ENCODE measurements at regions not wholly inside any gene's neighbourhood (a gene's known extent, or its start where the extent isn't known, plus 50 kb on each side); places are given as distances from the start of the nearest gene placed in this dataset.
"Not testable (repeated sequence)": the region's sequence is repeated elsewhere in the genome, so short reads cannot be mapped to it uniquely, and the experiment has no call there.

DNA sequence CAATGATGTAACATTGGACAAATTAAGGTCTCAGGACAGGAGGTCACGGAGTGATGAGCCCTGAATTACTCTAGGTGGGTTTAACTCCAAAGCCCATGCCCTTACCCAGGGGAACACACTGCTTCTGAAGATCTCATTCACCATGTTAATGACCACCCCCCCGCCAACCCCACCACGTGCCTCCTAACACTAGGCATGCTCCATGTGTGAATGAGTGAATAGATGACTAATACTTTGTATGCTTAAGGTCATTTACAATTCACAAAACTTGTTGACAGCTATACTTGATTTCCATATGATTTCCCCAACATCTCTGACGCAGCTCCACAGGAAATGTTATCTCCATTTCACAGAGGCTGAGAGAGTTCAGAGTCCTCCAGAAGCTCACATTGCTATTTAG, 184.9 kb downstream of the ZNF92 start:
- intact Hi-C loops (cut with DNase I; ENCODE audit: low total_unique reads); H3K36me3 ChIP-seq (ENCODE audit: low read depth, missing control alignments); H3K4me1 ChIP-seq; H3K27me3 ChIP-seq; H3K27ac ChIP-seq; DNase-seq; H3K9me3 ChIP-seq; H3K4me3 ChIP-seq: not testable (repeated sequence)
- WGBS, 2 donors = 80 to 82% methylated on average over 3 to 4 of the region's 4 CpGs

DNA sequence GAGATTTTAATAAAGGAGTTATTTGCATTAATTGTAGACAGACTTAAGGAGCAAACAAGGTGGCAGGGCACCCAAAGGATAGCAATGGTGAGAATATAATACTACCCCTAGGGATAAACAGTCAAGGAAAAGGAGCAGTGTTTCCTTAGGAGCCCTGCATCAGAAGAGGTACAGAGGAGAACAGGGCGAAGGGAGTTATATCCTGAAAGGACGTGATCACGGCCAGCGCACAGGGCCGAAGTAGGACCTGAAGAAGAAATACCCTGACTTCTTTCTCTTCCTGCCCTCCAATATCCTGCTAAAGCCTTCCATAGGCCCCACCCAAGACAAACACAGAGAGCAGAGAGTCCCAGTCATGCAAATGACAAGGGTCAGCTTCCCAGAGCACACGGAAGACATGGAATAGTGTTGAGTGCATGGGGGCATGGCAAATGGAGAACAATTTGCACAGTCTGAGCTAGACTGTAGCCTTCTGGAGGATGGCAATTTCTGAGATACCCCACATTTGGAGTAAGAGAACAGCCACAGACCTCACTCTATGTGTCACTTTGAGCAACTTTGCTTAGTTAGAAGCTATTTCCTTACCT, 188.2 kb downstream of the ZNF92 start:
- DNase-seq; H3K27me3 ChIP-seq; intact Hi-C loops (cut with DNase I; ENCODE audit: low total_unique reads); H3K36me3 ChIP-seq (ENCODE audit: low read depth, missing control alignments); H3K27ac ChIP-seq; H3K4me3 ChIP-seq; H3K9me3 ChIP-seq; H3K4me1 ChIP-seq: not testable (repeated sequence)
- 88 to 95% methylated on average over 5 of the region's 6 CpGs for WGBS, 2 donors

DNA sequence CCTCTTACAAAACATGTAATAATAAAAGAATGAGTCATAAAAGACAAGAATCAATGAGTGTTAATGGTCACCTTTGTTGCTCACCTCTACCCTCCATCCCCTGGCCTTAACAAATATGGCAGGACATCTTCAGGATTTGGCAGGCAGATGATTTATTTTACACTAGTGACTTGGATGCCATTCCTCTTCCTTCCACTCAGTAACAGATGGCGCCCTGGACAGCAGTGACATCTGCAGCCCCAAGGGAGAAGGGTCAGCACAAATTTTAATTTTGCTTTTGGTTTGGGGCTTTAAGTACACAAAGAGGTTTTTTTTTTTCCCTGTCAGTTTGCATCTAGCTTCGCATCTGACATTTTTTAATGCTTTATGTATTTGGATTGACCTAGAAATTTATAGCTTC, 188.9 kb downstream of the ZNF92 start:
- H3K4me1 ChIP-seq; H3K27me3 ChIP-seq; intact Hi-C loops (cut with DNase I; ENCODE audit: low total_unique reads); H3K9me3 ChIP-seq; H3K36me3 ChIP-seq (ENCODE audit: low read depth, missing control alignments); H3K4me3 ChIP-seq; H3K27ac ChIP-seq: not testable (repeated sequence)
- DNase-seq = peak; percentile 14
- WGBS, 2 donors = 88 to 100% methylated on average over 1 to 2 of the region's 2 CpGs

DNA sequence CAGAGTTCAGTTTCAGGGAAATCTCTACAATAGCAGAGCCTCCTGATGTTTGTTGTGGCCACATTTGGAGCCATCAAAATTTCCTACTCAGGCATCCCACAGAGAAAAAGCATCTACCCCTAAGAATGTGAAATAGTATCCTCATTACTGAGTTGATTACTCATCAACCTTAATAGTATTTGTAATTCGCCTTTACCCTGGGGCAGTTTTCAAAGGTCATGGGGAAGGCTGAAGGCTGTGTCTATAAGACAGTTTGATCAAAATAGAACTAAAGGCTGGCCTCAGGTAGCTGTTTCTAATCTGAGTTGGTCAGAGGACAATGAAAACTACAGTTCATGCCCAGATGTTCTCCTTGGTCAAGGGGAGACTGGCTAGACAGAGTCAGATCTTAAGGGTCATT, 189.7 kb downstream of the ZNF92 start:
- no CpG with 5 or more reads among the region's 1 CpG for WGBS, 2 donors
- H3K9me3 ChIP-seq; H3K4me3 ChIP-seq; DNase-seq; H3K27ac ChIP-seq; intact Hi-C loops (cut with DNase I; ENCODE audit: low total_unique reads); H3K4me1 ChIP-seq; H3K27me3 ChIP-seq; H3K36me3 ChIP-seq (ENCODE audit: low read depth, missing control alignments): not testable (repeated sequence)

DNA sequence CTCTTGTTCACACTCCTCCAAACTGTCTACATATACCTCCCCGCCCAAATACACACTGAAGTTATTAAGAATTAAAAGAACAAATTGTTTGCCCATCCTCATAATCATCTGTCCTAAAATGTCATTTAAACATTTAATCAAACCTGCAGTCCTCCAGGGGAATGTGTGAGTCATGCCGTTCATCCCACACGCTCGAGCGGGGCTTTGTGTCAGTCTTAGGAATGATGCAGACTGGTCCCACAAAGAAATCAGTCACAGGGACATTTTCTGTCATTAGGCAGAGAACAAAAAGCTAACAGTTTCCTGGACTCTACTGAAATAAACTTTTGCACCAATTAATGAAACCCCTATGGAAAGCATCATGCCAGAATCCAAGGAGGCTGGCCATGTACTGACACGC, 194.6 kb downstream of the ZNF92 start:
- DNase-seq; intact Hi-C loops (cut with DNase I; ENCODE audit: low total_unique reads); H3K36me3 ChIP-seq (ENCODE audit: low read depth, missing control alignments); H3K4me3 ChIP-seq; H3K27ac ChIP-seq; H3K4me1 ChIP-seq; H3K27me3 ChIP-seq; H3K9me3 ChIP-seq: not testable (repeated sequence)
- no CpG with 5 or more reads among the region's 6 CpGs for WGBS, 2 donors

DNA sequence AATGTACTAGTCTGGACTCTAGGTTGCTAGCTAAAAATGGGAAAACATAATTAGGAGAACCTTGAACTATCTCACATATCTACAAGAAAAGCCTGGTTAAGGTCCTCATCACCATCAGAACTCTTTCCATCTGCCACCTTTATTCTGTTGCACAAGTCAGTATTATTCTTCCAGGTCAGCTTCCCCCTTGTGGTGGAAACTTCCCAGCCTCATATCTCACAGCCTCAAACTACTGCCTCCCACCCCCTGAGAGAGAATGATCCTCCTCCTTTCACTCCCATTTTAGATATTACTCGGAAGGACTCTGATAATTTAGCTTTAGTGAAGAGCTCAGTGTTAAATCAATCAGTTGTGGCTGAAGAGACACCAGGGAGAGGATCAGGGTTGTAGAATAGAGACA, 197.3 kb downstream of the ZNF92 start:
- no CpG with 5 or more reads among the region's 1 CpG for WGBS, 2 donors
- intact Hi-C loops (cut with DNase I; ENCODE audit: low total_unique reads) = not testable (repeated sequence)

DNA sequence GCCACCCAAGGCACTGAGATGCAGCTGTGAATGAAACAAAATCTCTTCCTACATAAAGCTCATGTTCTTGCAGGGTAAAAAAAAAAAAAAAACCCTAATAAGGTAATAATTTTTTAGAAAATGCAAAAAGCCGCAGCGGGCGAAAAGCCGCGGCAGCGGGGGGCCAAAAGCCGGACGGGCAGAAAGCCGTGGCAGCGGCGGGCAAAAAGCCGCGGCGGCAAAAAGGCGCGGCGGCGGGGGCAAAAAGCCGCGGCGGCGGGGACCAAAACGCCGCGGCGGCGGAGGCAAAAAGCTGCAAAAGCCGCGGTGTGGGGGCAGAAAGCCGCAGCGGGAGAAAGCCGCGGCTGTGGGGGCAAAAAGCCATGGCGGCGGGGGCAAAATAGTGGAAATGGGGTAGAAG, 198.9 kb downstream of the ZNF92 start:
- H3K4me1 ChIP-seq; H3K4me3 ChIP-seq; intact Hi-C loops (cut with DNase I; ENCODE audit: low total_unique reads); H3K36me3 ChIP-seq (ENCODE audit: low read depth, missing control alignments); H3K27me3 ChIP-seq; DNase-seq; H3K27ac ChIP-seq; H3K9me3 ChIP-seq: not testable (repeated sequence)
- WGBS, 2 donors = 5 to 9% methylated on average over 18 to 30 of the region's 35 CpGs

More for the DNA sequence above, 197.3 kb downstream of the ZNF92 start:
- not testable (repeated sequence) for H3K4me1 ChIP-seq; DNase-seq; H3K36me3 ChIP-seq (ENCODE audit: low read depth, missing control alignments); H3K27me3 ChIP-seq; H3K9me3 ChIP-seq; H3K4me3 ChIP-seq; H3K27ac ChIP-seq

DNA sequence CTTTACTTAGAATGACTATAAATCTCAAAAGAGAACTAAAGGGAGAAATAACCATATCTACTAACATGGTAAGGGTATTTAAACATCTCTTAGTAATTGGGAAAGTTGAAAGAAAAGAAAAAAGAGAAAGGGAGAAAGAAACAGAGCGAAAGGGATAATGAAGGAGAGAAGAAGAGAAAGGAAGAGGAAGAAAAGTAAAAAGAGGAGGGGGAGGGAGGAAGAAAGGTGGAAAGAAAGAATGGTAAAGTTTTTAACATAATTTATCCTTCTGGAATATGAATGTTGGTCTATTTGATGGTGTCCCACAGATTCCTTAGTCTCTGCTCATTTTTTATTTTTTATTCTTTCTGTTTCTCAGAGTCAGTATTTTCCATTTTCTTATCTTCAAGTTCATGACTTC, 202.7 kb downstream of the ZNF92 start:
- intact Hi-C loops (cut with DNase I; ENCODE audit: low total_unique reads); H3K4me1 ChIP-seq; H3K9me3 ChIP-seq; H3K36me3 ChIP-seq (ENCODE audit: low read depth, missing control alignments); DNase-seq; H3K27ac ChIP-seq; H3K27me3 ChIP-seq; H3K4me3 ChIP-seq: not testable (repeated sequence)
- WGBS, 2 donors = 57 to 94% methylated on average over 1 of the region's 1 CpG

DNA sequence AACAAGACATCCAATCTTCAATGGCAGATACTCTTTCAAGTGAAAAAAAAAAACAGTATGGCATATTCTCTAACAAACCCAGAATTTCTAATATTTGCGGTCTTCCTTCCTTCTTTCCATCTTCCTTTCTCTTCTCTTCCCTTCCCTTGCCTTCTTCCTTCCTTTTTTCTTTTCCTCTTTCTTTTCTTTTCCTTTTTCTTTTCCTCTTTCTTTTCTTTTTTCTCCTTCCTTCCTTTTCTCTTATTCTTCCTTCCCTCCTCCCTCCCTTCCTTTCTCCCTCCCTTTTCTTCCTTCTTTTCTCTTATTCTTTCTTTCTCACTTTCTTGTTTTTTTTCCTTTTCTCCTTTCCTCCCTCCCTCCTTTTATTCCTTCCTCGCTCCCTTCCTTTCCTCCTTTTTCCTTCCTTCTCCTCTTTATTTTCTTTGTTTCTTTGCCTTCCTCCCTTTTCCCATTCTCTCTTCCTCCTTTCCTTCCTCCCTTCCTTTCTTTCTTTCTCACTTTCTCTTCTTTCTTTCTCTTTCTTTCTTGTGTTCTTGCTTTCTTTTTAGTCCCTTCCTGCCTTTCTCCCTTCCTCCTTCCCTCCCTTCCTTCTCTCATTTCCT, 209.0 kb downstream of the ZNF92 start:
- 94 to 95% methylated on average over 2 of the region's 2 CpGs for WGBS, 2 donors
- H3K4me1 ChIP-seq; H3K27ac ChIP-seq; DNase-seq; H3K4me3 ChIP-seq; H3K27me3 ChIP-seq; intact Hi-C loops (cut with DNase I; ENCODE audit: low total_unique reads); H3K36me3 ChIP-seq (ENCODE audit: low read depth, missing control alignments); H3K9me3 ChIP-seq: not testable (repeated sequence)

DNA sequence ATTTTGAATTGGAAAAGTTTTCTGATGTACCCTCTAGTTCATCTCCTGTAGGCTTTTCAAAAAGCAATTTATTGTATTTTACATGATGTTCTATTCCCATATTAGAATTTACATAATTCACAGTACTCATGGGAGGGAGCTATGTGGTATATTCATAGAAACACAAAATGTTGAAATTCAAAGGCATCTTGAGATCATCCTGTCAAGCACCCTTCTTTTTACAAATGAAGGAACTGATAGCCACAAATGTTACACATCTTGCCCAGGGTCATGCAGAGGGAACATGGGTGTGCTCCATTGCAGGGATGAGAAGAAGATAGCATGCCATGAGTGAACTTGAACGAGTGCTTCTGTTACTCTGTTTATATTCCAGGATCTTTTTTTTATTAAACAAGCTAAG, 228.8 kb downstream of the ZNF92 start:
- H3K36me3 ChIP-seq (ENCODE audit: low read depth, missing control alignments); intact Hi-C loops (cut with DNase I; ENCODE audit: low total_unique reads); H3K27ac ChIP-seq; H3K4me3 ChIP-seq; H3K27me3 ChIP-seq; DNase-seq; H3K9me3 ChIP-seq; H3K4me1 ChIP-seq: not testable (repeated sequence)
- WGBS, 2 donors = 65 to 70% methylated on average over 1 of the region's 1 CpG
